Adrenal gland (tissue), 9 donors: ENCODE measurements at regions not wholly inside any gene's neighbourhood (a gene's known extent, or its start where the extent isn't known, plus 50 kb on each side); places are given as distances from the start of the nearest gene placed in this dataset.

Experiments used
- DNase-seq, 7 donors: peaks; one replicate each; pipeline ENCODE4 v3.0.0-alpha.2; 2019 to 2020
- H3K27ac ChIP-seq, 5 donors: fragments of 200-600 bp; sonication (generic) in 4 of 5; 1 replicate in 3 of 5; 2 replicates in 2 of 5; pipeline versions ENCODE4 v1.5.1 to v1.8.0; 2016 to 2020; ENCODE audit warnings: mild to moderate bottlenecking in 1 of 5
- H3K27me3 ChIP-seq: fragments of 200-600 bp; 2 replicates; pipeline ENCODE4 v1.8.0; 2021
- H3K36me3 ChIP-seq, 2 donors: fragments of 200-600 bp; replicated peaks in 1 of 2; 1 replicate in 1 of 2; 2 replicates in 1 of 2; pipeline versions ENCODE4 v1.5.1 to v1.8.0; 2018 to 2022
- H3K4me1 ChIP-seq, 2 donors: fragments of 200-600 bp; replicated peaks in 1 of 2; 1 replicate in 1 of 2; 2 replicates in 1 of 2; pipeline versions ENCODE4 v1.5.1 to v1.8.0; 2018 to 2021
- H3K4me3 ChIP-seq, 4 donors: fragments of 200-600 bp; sonication (generic) in 3 of 4; one replicate each; pipeline ENCODE4 v1.5.1; 2016 to 2018
- H3K9me3 ChIP-seq, 3 donors: fragments of 200-600 bp; sonication (generic) in 1 of 3; replicated peaks in 1 of 3; 1 replicate in 2 of 3; 2 replicates in 1 of 3; pipeline versions ENCODE4 v1.5.1 to v1.8.0; 2016 to 2021
- POLR2A ChIP-seq, 2 donors: fragments of 450-650 bp; IDR thresholded peaks; one replicate each; pipeline ENCODE4 v1.6.1; 2017; ENCODE audit warnings: antibody characterized with exemption in 2 of 2, mild to moderate bottlenecking in 2 of 2, moderate library complexity in 1 of 2
- WGBS, 4 donors: extraction: QIAGEN DNeasy Blood & Tissue Kit in 2 of 4; methylation state at CpG; one replicate each; pipeline versions ENCODE4 v1.1.5 to v1.1.7; 2013 to 2017; 5-methylcytosine and 5-hydroxymethylcytosine counted together
- intact Hi-C, 2 donors: fragments of 100-400 bp; cut with DNase I; formaldehyde crosslinking; loops; one replicate each; pipeline versions ENCODE4 v1.14.1 to v1.15.0; 2022 to 2023
- TF ChIP-seq, protein P1 (sequence below), 6 experiments: fragments of 450-650 bp in 4 of 6; fragments of 200-600 bp in 2 of 6; sonication (generic) in 1 of 6; IDR thresholded peaks; 1 replicate in 5 of 6; 2 replicates in 1 of 6; pipeline versions ENCODE4 v1.5.1 to v1.8.0; 2016 to 2021; ENCODE audit warnings: antibody characterized with exemption in 6 of 6, mild to moderate bottlenecking in 2 of 6, moderate library complexity in 1 of 6
- donor health status: healthy with polysubstance abuse.
- donor health status: Bipolar disorder and iron deficiency.
- donor health status: DM: yes; HTN: yes; CAD: no.
- donor health status: DM: no; HTN: no; CAD: no.
- donor health status: DM: no; HTN: no; CAD: no.

- Histone ChIP-seq H3K27ac (no peak overlapping the region), H3K4me1 (no peaks in the 10 kb centered on the region), H3K36me3 (no peaks in the 10 kb centered on the region), H3K27me3 (no peaks in the 10 kb centered on the region), H3K4me3 (no peak overlapping the region), H3K9me3 (no peaks in the 10 kb centered on the region)
- intact Hi-C loops: no loop called here
- TF ChIP-seq POLR2A (IDR thresholded peaks at IDR 0.05): no peak
- TF ChIP-seq, protein P1, sequence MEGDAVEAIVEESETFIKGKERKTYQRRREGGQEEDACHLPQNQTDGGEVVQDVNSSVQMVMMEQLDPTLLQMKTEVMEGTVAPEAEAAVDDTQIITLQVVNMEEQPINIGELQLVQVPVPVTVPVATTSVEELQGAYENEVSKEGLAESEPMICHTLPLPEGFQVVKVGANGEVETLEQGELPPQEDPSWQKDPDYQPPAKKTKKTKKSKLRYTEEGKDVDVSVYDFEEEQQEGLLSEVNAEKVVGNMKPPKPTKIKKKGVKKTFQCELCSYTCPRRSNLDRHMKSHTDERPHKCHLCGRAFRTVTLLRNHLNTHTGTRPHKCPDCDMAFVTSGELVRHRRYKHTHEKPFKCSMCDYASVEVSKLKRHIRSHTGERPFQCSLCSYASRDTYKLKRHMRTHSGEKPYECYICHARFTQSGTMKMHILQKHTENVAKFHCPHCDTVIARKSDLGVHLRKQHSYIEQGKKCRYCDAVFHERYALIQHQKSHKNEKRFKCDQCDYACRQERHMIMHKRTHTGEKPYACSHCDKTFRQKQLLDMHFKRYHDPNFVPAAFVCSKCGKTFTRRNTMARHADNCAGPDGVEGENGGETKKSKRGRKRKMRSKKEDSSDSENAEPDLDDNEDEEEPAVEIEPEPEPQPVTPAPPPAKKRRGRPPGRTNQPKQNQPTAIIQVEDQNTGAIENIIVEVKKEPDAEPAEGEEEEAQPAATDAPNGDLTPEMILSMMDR (IDR thresholded peaks at IDR 0.05): no peak
- 58 to 90% (median 82%) methylated on average over 1 of the region's 1 CpG; no CpG with 5 or more reads in 1 of the 4 donors for WGBS, 4 donors
- DNase-seq: no peak
These were observed 52.8 kb upstream of the TAB3 start for GRCh38 chrX:30941898-30942297.

DNA sequence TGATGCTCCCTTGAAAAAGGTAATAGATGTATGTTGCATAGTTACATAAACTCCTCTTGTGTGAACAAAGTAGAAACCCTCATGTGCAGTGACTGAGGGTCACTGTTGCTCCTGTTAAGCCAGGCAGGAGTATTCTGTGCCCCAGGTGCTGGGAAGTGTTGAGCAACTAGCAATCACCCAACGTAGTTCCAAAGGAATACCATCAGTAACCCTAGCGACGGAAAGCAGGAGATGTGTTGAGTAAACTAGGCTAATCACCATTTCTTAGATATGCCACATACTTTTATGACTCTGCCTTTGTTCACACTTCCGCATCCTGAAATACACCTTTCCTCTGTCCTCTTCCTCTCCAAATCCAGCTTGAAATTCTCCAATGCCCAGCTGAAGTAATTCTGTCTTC lies 50.9 kb upstream of the TAB3 start:
- Histone ChIP-seq H3K4me1 (no peaks in the 10 kb centered on the region), H3K36me3 (no peaks in the 10 kb centered on the region), H3K27me3 (peaks cover 3% of the 10 kb centered on the region), H3K9me3 (no peaks in the 10 kb centered on the region), H3K27ac (no peak overlapping the region), H3K4me3 (no peak overlapping the region)
- 64 to 90% (median 77%) methylated on average over 3 to 4 of the region's 4 CpGs for WGBS, 4 donors
- intact Hi-C loops: no loop called here
- TF ChIP-seq, protein P1 (IDR thresholded peaks at IDR 0.05): no peak
- no peak for TF ChIP-seq POLR2A (IDR thresholded peaks at IDR 0.05)
- no peak for DNase-seq
